Neural cell (in vitro differentiated cells): ENCODE measurements at regions not wholly inside any gene's neighbourhood (a gene's known extent, or its start where the extent isn't known, plus 50 kb on each side); places are given as distances from the start of the nearest gene placed in this dataset.

Experiments
- EP300 ChIP-seq: fragments of 450-650 bp; conservative IDR thresholded peaks from 2 replicates; pipeline ENCODE4 v1.6.1; 2014; ENCODE audit warnings: antibody characterized with exemption, mild to moderate bottlenecking, moderate library complexity; ENCODE audit not compliant: poor library complexity, severe bottlenecking
- EZH2 ChIP-seq: fragments of 200-600, 300-800 bp; shearing (Covaris generic), sonication (generic); IDR thresholded peaks from 2 replicates; pipeline ENCODE4 v1.6.1; 2014; ENCODE audit warnings: antibody characterized with exemption, low read length, borderline replicate concordance, mild to moderate bottlenecking; ENCODE audit not compliant: insufficient read depth, poor library complexity, severe bottlenecking
- MXI1 ChIP-seq: fragments of 450-650 bp; conservative IDR thresholded peaks from 2 replicates; pipeline ENCODE4 v1.6.1; 2014; ENCODE audit warnings: antibody characterized with exemption, mild to moderate bottlenecking; ENCODE audit not compliant: poor library complexity, severe bottlenecking
- POLR2AphosphoS5 ChIP-seq: IDR thresholded peaks from 2 replicates; pipeline ENCODE4 v1.6.1; 2012
- RAD21 ChIP-seq: fragments of 450-650 bp; conservative IDR thresholded peaks from 2 replicates; pipeline ENCODE4 v1.6.1; 2014; ENCODE audit warnings: antibody characterized with exemption, mild to moderate bottlenecking, moderate library complexity
- REST ChIP-seq: IDR thresholded peaks from 2 replicates; pipeline ENCODE4 v1.6.1; 2012; ENCODE audit warnings: borderline replicate concordance
- TAF1 ChIP-seq: IDR thresholded peaks from 2 replicates; pipeline ENCODE4 v1.6.1; 2012; ENCODE audit warnings: low read depth
- TF ChIP-seq, protein P1 (sequence below): fragments of 450-650 bp; IDR thresholded peaks from 2 replicates; pipeline ENCODE4 v1.5.1; 2014; ENCODE audit warnings: antibody characterized with exemption, mild to moderate bottlenecking, moderate library complexity; ENCODE audit not compliant: poor library complexity, severe bottlenecking

DNA sequence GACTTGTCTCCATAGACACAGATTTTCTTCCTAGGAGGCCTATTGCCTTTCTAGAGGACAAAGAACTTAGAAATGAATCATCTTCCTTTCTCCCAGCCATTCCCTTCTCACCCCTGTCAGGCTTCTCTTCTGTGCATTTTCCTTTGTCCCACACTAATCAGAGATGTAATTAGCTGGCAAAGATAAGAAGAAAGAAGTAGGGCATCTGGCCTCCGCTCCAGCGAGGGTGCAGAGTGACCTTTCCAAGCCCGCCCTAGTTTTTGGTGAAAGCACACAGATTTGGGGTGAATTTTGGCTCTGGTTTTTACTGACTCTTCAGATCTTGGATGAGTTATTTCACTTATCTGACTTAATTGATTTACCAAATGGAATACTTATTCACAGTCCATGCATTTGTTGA is 626.5 kb downstream of the ZEB2 start:
- TF ChIP-seq, protein P1, sequence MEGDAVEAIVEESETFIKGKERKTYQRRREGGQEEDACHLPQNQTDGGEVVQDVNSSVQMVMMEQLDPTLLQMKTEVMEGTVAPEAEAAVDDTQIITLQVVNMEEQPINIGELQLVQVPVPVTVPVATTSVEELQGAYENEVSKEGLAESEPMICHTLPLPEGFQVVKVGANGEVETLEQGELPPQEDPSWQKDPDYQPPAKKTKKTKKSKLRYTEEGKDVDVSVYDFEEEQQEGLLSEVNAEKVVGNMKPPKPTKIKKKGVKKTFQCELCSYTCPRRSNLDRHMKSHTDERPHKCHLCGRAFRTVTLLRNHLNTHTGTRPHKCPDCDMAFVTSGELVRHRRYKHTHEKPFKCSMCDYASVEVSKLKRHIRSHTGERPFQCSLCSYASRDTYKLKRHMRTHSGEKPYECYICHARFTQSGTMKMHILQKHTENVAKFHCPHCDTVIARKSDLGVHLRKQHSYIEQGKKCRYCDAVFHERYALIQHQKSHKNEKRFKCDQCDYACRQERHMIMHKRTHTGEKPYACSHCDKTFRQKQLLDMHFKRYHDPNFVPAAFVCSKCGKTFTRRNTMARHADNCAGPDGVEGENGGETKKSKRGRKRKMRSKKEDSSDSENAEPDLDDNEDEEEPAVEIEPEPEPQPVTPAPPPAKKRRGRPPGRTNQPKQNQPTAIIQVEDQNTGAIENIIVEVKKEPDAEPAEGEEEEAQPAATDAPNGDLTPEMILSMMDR: no peak
- TF ChIP-seq MXI1 (no peak), TAF1 (no peak), EZH2 (no peak), POLR2AphosphoS5 (no peak), REST (no peak), EP300 (no peak), RAD21 (no peak)
